Natural killer cell (primary cell): ENCODE measurements at regions not wholly inside any gene's neighbourhood (a gene's known extent, or its start where the extent isn't known, plus 50 kb on each side); places are given as distances from the start of the nearest gene placed in this dataset.

Source experiments
- ATAC-seq, 3 donors: fragments of 150-1000 bp in 2 of 3; fragments of 200-7000 bp in 1 of 3; cut with Tn5 transposase; 1 replicate in 1 of 3; 2 replicates in 2 of 3; pipeline ENCODE4 v1.10.0; 2021; ENCODE audit warnings: mild to moderate bottlenecking in 2 of 3, moderate library complexity in 2 of 3
- DNase-seq, 2 donors: peaks; one replicate each; pipeline versions ENCODE4 v3.0.0 to v3.0.0-alpha.2; 2013 to 2021; ENCODE audit warnings: mixed read lengths in 1 of 2
- H3K27ac ChIP-seq: one replicate; pipeline ENCODE4 v1.5.1; 2013; ENCODE audit warnings: mild to moderate bottlenecking, low read length
- H3K27me3 ChIP-seq: one replicate; pipeline ENCODE4 v1.6.1; 2013; ENCODE audit warnings: low read length; ENCODE audit not compliant: control insufficient read depth, insufficient read depth
- H3K36me3 ChIP-seq: one replicate; pipeline ENCODE4 v1.6.1; 2013; ENCODE audit warnings: low read length; ENCODE audit not compliant: control insufficient read depth, insufficient read depth
- H3K4me1 ChIP-seq: one replicate; pipeline ENCODE4 v1.6.1; 2013; ENCODE audit warnings: low read length; ENCODE audit not compliant: control insufficient read depth, insufficient read depth
- H3K4me3 ChIP-seq: one replicate; pipeline ENCODE4 v1.5.1; 2013; ENCODE audit warnings: low read length
- H3K9me3 ChIP-seq: one replicate; pipeline ENCODE4 v1.6.1; 2013; ENCODE audit warnings: low read length; ENCODE audit not compliant: control insufficient read depth, insufficient read depth
- H3K27ac Mint-ChIP-seq, 2 donors: one replicate each; pipeline ENCODE4 v1.8.0; 2022; ENCODE audit warnings: mild to moderate bottlenecking in 2 of 2, mixed read lengths in 2 of 2, moderate library complexity in 1 of 2
- H3K27me3 Mint-ChIP-seq, 2 donors: one replicate each; pipeline ENCODE4 v1.8.0; 2022; ENCODE audit warnings: low read depth in 2 of 2, mixed read lengths in 2 of 2
- H3K36me3 Mint-ChIP-seq: one replicate; pipeline ENCODE4 v1.8.0; 2022; ENCODE audit warnings: mixed read lengths
- H3K4me1 Mint-ChIP-seq, 2 donors: one replicate each; pipeline ENCODE4 v1.8.0; 2022; ENCODE audit warnings: mixed read lengths in 2 of 2
- H3K4me3 Mint-ChIP-seq: one replicate; pipeline ENCODE4 v1.8.0; 2022; ENCODE audit warnings: mild to moderate bottlenecking, moderate library complexity, mixed read lengths
- H3K9me3 Mint-ChIP-seq, 2 donors: one replicate each; pipeline ENCODE4 v1.8.0; 2022; ENCODE audit warnings: mixed read lengths in 2 of 2
- WGBS: methylation state at CpG from one replicate; pipeline ENCODE4 v1.1.7; 2013; ENCODE audit warnings: missing lambda C conversion rate; ENCODE audit not compliant: insufficient coverage; 5-methylcytosine and 5-hydroxymethylcytosine counted together
- intact Hi-C: fragments of 100-400 bp; cut with micrococcal nuclease; formaldehyde crosslinking; loops from one replicate; pipeline ENCODE4 v1.14.2; 2022
- TF ChIP-seq, protein P1 (sequence below): fragments of 200-600 bp; IDR thresholded peaks from one replicate; pipeline ENCODE4 v1.8.0; 2022; ENCODE audit warnings: antibody characterized with exemption

DNA sequence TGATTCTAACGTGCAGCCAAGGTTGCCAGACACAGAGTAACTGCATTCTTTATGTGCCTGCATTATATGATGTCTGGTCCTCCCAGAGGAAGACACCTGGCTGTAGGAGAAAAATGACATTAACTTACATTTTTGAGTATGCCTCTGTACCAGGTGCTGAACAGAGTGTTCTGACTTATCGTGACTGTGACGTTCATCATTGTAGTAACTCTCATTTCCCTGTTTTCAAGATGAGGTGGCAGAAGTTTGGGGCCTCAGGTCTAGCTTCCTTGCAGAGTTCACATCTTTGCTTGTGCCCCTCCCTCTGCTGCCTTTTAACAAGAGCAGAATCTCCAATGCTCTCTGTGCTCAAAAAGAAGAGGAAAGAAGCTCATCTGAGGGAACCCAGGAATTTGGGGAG, 488.0 kb downstream of the AJAP1 start:
- Mint-ChIP-seq H3K4me1 (no peaks in the 10 kb centered on the region), H3K9me3 (no peaks in the 10 kb centered on the region), H3K27ac (no peak overlapping the region), H3K27me3 (peaks cover 5 to 27% of the 10 kb centered on the region in 2 donors), H3K36me3 (no peaks in the 10 kb centered on the region), H3K4me3 (no peak overlapping the region)
- 69% methylated on average over 3 of the region's 3 CpGs for WGBS
- Histone ChIP-seq H3K36me3 (no peaks in the 10 kb centered on the region), H3K27ac (no peak overlapping the region), H3K4me1 (no peaks in the 10 kb centered on the region), H3K9me3 (no peaks in the 10 kb centered on the region), H3K4me3 (no peak overlapping the region), H3K27me3 (no peaks in the 10 kb centered on the region)
- TF ChIP-seq, protein P1, sequence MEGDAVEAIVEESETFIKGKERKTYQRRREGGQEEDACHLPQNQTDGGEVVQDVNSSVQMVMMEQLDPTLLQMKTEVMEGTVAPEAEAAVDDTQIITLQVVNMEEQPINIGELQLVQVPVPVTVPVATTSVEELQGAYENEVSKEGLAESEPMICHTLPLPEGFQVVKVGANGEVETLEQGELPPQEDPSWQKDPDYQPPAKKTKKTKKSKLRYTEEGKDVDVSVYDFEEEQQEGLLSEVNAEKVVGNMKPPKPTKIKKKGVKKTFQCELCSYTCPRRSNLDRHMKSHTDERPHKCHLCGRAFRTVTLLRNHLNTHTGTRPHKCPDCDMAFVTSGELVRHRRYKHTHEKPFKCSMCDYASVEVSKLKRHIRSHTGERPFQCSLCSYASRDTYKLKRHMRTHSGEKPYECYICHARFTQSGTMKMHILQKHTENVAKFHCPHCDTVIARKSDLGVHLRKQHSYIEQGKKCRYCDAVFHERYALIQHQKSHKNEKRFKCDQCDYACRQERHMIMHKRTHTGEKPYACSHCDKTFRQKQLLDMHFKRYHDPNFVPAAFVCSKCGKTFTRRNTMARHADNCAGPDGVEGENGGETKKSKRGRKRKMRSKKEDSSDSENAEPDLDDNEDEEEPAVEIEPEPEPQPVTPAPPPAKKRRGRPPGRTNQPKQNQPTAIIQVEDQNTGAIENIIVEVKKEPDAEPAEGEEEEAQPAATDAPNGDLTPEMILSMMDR: no peak
- intact Hi-C loops: no loop called here
- DNase-seq: no peak
- no peak for ATAC-seq

DNA sequence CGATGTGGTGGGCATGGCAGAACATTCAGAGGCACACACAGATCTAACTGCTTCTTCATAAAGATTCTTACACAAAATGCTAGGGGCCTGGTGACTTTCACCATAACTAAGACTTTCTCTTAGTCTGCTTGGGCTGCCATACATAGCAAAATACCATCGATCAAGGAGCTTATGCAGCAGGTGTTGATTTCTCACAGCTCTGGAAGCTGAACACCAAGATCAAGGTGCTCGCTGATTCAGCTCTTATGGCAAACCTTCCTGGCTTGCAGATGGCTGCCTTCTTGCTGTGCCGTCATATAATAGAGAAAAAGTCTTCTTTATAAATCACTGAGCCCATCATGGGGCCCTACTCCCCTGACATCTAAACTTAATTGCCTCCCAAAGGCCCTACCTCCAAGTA, 487.3 kb downstream of the AJAP1 start:
- Histone ChIP-seq H3K36me3 (no peaks in the 10 kb centered on the region), H3K27ac (no peak overlapping the region), H3K27me3 (no peaks in the 10 kb centered on the region), H3K9me3 (no peaks in the 10 kb centered on the region), H3K4me3 (no peak overlapping the region), H3K4me1 (no peaks in the 10 kb centered on the region)
- Mint-ChIP-seq H3K9me3 (no peaks in the 10 kb centered on the region), H3K27me3 (peaks cover 8 to 20% of the 10 kb centered on the region in 2 donors), H3K36me3 (no peaks in the 10 kb centered on the region), H3K27ac (no peak overlapping the region), H3K4me3 (no peak overlapping the region), H3K4me1 (no peaks in the 10 kb centered on the region)
- no peak for ATAC-seq
- WGBS: 83% methylated on average over 4 of the region's 4 CpGs
- no peak for DNase-seq
- intact Hi-C loops: no loop called here
- TF ChIP-seq, protein P1: no peak

DNA sequence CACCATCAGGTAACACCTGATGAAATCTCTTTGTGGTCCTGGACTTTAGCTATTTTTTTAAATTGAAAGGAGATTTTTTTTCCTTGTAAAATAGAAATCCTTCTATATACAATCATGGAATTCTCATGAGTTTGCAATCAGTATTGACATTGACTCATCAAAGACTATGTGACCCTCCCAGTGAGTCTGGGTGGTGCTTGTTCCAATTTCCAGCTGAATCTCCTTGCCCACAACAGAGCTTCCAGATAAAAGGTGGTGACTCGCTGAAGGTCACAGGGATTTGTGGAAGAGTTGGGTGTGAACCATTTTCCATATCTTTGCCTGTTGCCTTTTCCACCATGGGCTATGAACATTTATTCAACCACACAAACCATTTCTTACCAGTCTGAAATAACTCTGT, 486.6 kb downstream of the AJAP1 start:
- ATAC-seq (no peak), DNase-seq (no peak)
- Mint-ChIP-seq H3K27ac (no peak overlapping the region), H3K27me3 (peaks cover 8 to 12% of the 10 kb centered on the region in 2 donors), H3K4me1 (no peaks in the 10 kb centered on the region), H3K4me3 (no peak overlapping the region), H3K9me3 (no peaks in the 10 kb centered on the region), H3K36me3 (no peaks in the 10 kb centered on the region)
- H3K36me3 ChIP-seq: no peaks in the 10 kb centered on the region
- no CpG with 5 or more reads among the region's 1 CpG for WGBS
- H3K9me3 ChIP-seq: no peaks in the 10 kb centered on the region
- no peak overlapping the region for H3K27ac ChIP-seq
- intact Hi-C loops: no loop called here
- H3K4me1 ChIP-seq: no peaks in the 10 kb centered on the region
- no peak overlapping the region for H3K4me3 ChIP-seq
- no peaks in the 10 kb centered on the region for H3K27me3 ChIP-seq
- TF ChIP-seq, protein P1: no peak

DNA sequence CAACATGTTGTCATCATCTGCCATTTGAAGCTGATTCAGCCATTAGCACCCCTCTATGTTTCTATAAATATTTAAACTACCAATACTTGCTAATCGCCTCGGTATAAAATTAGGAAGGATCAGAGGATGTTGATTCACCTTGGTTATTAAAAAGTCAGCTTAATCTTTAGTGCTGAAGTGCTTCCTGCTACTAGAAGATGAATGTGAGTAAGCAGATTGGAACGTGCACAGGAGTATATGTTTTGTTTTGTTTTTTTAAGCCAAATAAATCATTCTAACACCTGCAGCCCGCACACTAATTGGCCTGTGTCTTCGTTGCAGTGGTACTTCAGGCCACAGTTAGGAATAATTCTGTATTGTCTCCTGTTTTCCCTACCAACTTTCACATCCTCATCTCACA, 485.7 kb downstream of the AJAP1 start:
- no peak overlapping the region for H3K4me3 Mint-ChIP-seq
- H3K36me3 ChIP-seq: no peaks in the 10 kb centered on the region
- no peaks in the 10 kb centered on the region for H3K36me3 Mint-ChIP-seq
- intact Hi-C loops: no loop called here
- DNase-seq (no peak), ATAC-seq (no peak)
- H3K4me3 ChIP-seq: no peak overlapping the region
- no peaks in the 10 kb centered on the region for H3K4me1 ChIP-seq
- no peak overlapping the region for H3K27ac Mint-ChIP-seq
- H3K27me3 ChIP-seq: no peaks in the 10 kb centered on the region
- 75% methylated on average over 2 of the region's 5 CpGs for WGBS
- no peaks in the 10 kb centered on the region for H3K9me3 Mint-ChIP-seq
- no peak overlapping the region for H3K27ac ChIP-seq
- H3K9me3 ChIP-seq: no peaks in the 10 kb centered on the region
- peaks cover 8% of the 10 kb centered on the region in 2 donors for H3K27me3 Mint-ChIP-seq
- no peaks in the 10 kb centered on the region for H3K4me1 Mint-ChIP-seq
- TF ChIP-seq, protein P1: no peak
